SK-N-SH treated with all-trans-retinoic acid at 6 μM for 48 hours (cell line): ENCODE measurements at regions not wholly inside any gene's neighbourhood (a gene's known extent, or its start where the extent isn't known, plus 50 kb on each side); places are given as distances from the start of the nearest gene placed in this dataset.

ENCODE experiments used
- ATAC-seq: fragments of 200-7000 bp; cut with Tn5 transposase; 3 replicates; pipeline ENCODE4 v1.9.1; 2020; ENCODE audit warnings: mild to moderate bottlenecking, moderate library complexity
- ARNTL ChIP-seq: fragments of 450-650 bp; formaldehyde crosslinking; IDR thresholded peaks from 2 replicates; pipeline ENCODE4 v1.5.0; 2020; ENCODE audit warnings: low read depth, mild to moderate bottlenecking, moderate library complexity, borderline replicate concordance
- BACH2 ChIP-seq: fragments of 250-450 bp; sonication (Bioruptor Pico); IDR thresholded peaks from 2 replicates; pipeline ENCODE4 v1.9.0; 2021; ENCODE audit warnings: mild to moderate bottlenecking, borderline replicate concordance
- CREB5 ChIP-seq: fragments of 250-450 bp; sonication (Bioruptor Pico); IDR thresholded peaks from 2 replicates; pipeline ENCODE4 v1.5.1; 2020; ENCODE audit warnings: low read depth, mild to moderate bottlenecking, moderate library complexity
- CSRNP3 ChIP-seq: fragments of 250-450 bp; sonication (Bioruptor Pico); IDR thresholded peaks from 2 replicates; pipeline ENCODE4 v1.5.1; 2021; ENCODE audit warnings: mild to moderate bottlenecking, moderate library complexity
- ESRRG ChIP-seq: fragments of 250-450 bp; sonication (Bioruptor Pico); IDR thresholded peaks from 2 replicates; pipeline ENCODE4 v1.6.1; 2021; ENCODE audit warnings: mild to moderate bottlenecking
- GLIS3 ChIP-seq: fragments of 250-450 bp; sonication (Bioruptor Pico); IDR thresholded peaks from 2 replicates; pipeline ENCODE4 v1.5.0; 2020; ENCODE audit warnings: mild to moderate bottlenecking, moderate library complexity
- ISL1 ChIP-seq: fragments of 250-450 bp; sonication (Bioruptor Pico); IDR thresholded peaks from 2 replicates; pipeline ENCODE4 v2.1.2; 2022; ENCODE audit warnings: mild to moderate bottlenecking, moderate library complexity
- OSR1 ChIP-seq: fragments of 250-450 bp; sonication (Bioruptor Pico); IDR thresholded peaks from 2 replicates; pipeline ENCODE4 v1.8.0; 2022; ENCODE audit warnings: moderate library complexity, mild to moderate bottlenecking, inconsistent platforms
- PATZ1 ChIP-seq: fragments of 250-450 bp; sonication (Bioruptor Pico); IDR thresholded peaks from 2 replicates; pipeline ENCODE4 v1.8.0; 2020; ENCODE audit warnings: mild to moderate bottlenecking, moderate library complexity, borderline replicate concordance
- RARB ChIP-seq: fragments of 250-450 bp; sonication (Bioruptor Pico); IDR thresholded peaks from 2 replicates; pipeline ENCODE4 v1.8.0; 2021; ENCODE audit warnings: mild to moderate bottlenecking, moderate library complexity
- SNAI2 ChIP-seq: fragments of 250-450 bp; sonication (Bioruptor Pico); IDR thresholded peaks from 2 replicates; pipeline ENCODE4 v1.5.0; 2020; ENCODE audit warnings: mild to moderate bottlenecking, moderate library complexity
- TCF4 ChIP-seq: fragments of 250-450 bp; sonication (Bioruptor Pico); IDR thresholded peaks from 2 replicates; pipeline ENCODE4 v1.8.0; 2021; ENCODE audit warnings: mild to moderate bottlenecking, moderate library complexity, borderline replicate concordance
- TOX ChIP-seq: fragments of 250-450 bp; sonication (Bioruptor Pico); IDR thresholded peaks from 2 replicates; pipeline ENCODE4 v1.8.0; 2021; ENCODE audit warnings: mild to moderate bottlenecking, moderate library complexity, borderline replicate concordance
- TSHZ2 ChIP-seq: fragments of 250-450 bp; sonication (Bioruptor Pico); IDR thresholded peaks from 2 replicates; pipeline ENCODE4 v1.5.0; 2020; ENCODE audit warnings: mild to moderate bottlenecking, moderate library complexity
- ZC3H10 ChIP-seq: fragments of 250-450 bp; sonication (Bioruptor Pico); IDR thresholded peaks from 2 replicates; pipeline ENCODE4 v1.5.1; 2021; ENCODE audit warnings: mild to moderate bottlenecking, moderate library complexity
- ZFP3 ChIP-seq: fragments of 250-450 bp; sonication (Bioruptor Pico); IDR thresholded peaks from 2 replicates; pipeline ENCODE4 v1.5.0; 2020; ENCODE audit warnings: mild to moderate bottlenecking, moderate library complexity
- ZFP30 ChIP-seq: fragments of 450-650 bp; formaldehyde crosslinking; IDR thresholded peaks from 2 replicates; pipeline ENCODE4 v1.5.0; 2022; ENCODE audit warnings: mild to moderate bottlenecking, moderate library complexity
- ZNF565 ChIP-seq: fragments of 450-650 bp; formaldehyde crosslinking; conservative IDR thresholded peaks from 2 replicates; pipeline ENCODE4 v1.5.0; 2020; ENCODE audit warnings: low read depth, mild to moderate bottlenecking, moderate library complexity
- ZNF70 ChIP-seq: fragments of 450-650 bp; formaldehyde crosslinking; IDR thresholded peaks from 2 replicates; pipeline ENCODE4 v1.5.0; 2020; ENCODE audit warnings: mild to moderate bottlenecking, moderate library complexity
- ZNF8 ChIP-seq: fragments of 450-650 bp; formaldehyde crosslinking; IDR thresholded peaks from 2 replicates; pipeline ENCODE4 v1.5.0; 2020; ENCODE audit warnings: mild to moderate bottlenecking, moderate library complexity
- TF ChIP-seq, protein P1 (sequence below): fragments of 250-450 bp; sonication (Bioruptor Pico); IDR thresholded peaks from 2 replicates; pipeline ENCODE4 v1.8.0; 2021; ENCODE audit warnings: low read depth, mild to moderate bottlenecking, moderate library complexity, borderline replicate concordance

DNA sequence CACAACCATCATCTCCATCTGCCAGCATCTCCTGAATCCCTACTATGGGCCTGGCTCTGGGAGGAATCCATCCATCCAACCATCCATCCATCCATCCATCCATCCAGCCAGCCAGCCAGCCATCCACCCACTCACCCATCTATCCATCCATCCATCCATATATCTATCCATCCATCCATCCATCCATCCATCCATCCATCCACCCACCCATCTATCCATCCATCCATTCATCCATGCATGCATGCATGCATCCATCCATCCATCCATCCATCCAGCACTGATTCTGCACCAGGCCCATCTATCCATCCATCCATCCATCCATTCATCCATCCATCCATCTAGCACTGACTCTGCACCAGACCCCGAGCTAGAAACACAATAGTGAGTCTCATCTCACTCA, 141.3 kb upstream of the WNT4 start:
- no peak for ATAC-seq
- TF ChIP-seq GLIS3 (CRISPR knock-in tag) = no peak
- TF ChIP-seq ZFP3 (CRISPR knock-in tag) = no peak
- TF ChIP-seq SNAI2 (CRISPR knock-in tag) = no peak
- TF ChIP-seq, all 23 proteins: peak for 0

DNA sequence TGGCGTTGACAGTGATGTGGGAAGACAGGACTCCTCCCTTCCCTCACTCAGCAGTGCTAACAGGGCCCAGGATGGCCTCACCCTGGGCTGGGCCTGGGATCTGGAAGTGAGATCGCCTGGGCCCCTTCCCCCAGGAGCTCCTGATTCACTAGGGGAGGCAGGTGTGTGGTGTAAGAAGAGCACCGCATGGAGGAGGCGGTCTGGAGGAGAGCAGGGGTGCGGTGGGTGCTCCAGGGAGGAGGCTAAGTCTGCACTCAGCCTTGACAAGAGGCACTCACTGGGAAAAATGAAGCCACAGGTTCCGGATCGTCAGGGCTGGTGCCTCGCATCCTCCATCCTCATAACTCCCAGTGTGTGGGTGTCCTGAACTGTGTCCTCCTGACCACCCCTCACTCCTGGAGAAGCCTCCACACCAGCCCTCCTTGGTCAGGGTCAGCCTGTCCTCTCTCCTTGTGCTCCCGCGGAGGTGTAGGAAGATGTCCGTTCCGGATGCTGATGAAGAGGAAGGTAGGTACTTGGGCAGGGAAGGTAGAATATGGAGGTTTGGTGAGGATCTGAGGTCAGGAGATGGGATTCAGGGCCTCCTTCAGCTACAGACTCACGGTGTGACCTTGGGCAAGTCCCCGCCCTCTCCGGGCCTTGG, 142.1 kb upstream of the WNT4 start:
- no peak for ATAC-seq
- no peak for TF ChIP-seq TSHZ2 (CRISPR knock-in tag)
- no peak for TF ChIP-seq ZC3H10 (CRISPR knock-in tag)
- no peak for TF ChIP-seq ZFP3 (CRISPR knock-in tag)
- TF ChIP-seq ZNF565 = no peak
- no peak for TF ChIP-seq TOX
- TF ChIP-seq GLIS3 (CRISPR knock-in tag) = no peak
- no peak for TF ChIP-seq ARNTL (CRISPR knock-in tag)
- TF ChIP-seq TCF4 (CRISPR knock-in tag) = no peak
- no peak for TF ChIP-seq PATZ1 (CRISPR knock-in tag)
- TF ChIP-seq ZFP30 (CRISPR knock-in tag) = no peak
- no peak for TF ChIP-seq CSRNP3 (CRISPR knock-in tag)
- TF ChIP-seq ESRRG (CRISPR knock-in tag) = no peak
- no peak for TF ChIP-seq ZNF8 (CRISPR knock-in tag)
- no peak for TF ChIP-seq ISL1 (CRISPR knock-in tag)
- no peak for TF ChIP-seq CREB5
- no peak for TF ChIP-seq SNAI2 (CRISPR knock-in tag)
- TF ChIP-seq, all 23 proteins: peak for 0

GRCh38 chr1:22285549-22286396, 142.9 kb upstream of the WNT4 start:
- ATAC-seq = no peak
- TF ChIP-seq ZNF70 (CRISPR knock-in tag) (no peak), GLIS3 (CRISPR knock-in tag) (no peak), ZNF565 (no peak), BACH2 (no peak), TSHZ2 (CRISPR knock-in tag) (no peak), ISL1 (CRISPR knock-in tag) (no peak), RARB (no peak), OSR1 (CRISPR knock-in tag) (no peak), SNAI2 (CRISPR knock-in tag) (no peak)
- TF ChIP-seq, protein P1, sequence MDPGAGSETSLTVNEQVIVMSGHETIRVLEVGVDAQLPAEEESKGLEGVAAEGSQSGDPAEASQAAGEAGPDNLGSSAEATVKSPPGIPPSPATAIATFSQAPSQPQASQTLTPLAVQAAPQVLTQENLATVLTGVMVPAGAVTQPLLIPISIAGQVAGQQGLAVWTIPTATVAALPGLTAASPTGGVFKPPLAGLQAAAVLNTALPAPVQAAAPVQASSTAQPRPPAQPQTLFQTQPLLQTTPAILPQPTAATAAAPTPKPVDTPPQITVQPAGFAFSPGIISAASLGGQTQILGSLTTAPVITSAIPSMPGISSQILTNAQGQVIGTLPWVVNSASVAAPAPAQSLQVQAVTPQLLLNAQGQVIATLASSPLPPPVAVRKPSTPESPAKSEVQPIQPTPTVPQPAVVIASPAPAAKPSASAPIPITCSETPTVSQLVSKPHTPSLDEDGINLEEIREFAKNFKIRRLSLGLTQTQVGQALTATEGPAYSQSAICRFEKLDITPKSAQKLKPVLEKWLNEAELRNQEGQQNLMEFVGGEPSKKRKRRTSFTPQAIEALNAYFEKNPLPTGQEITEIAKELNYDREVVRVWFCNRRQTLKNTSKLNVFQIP (CRISPR knock-in tag) = no peak
